GM12878 (cell line): ENCODE measurements at regions not wholly inside any gene's neighbourhood (a gene's known extent, or its start where the extent isn't known, plus 50 kb on each side); places are given as distances from the start of the nearest gene placed in this dataset.

Experiments
- ATAC-seq: fragments of 200-7000 bp; cut with Tn5 transposase; 3 replicates; pipeline ENCODE4 v1.9.1; 2020; ENCODE audit warnings: mild to moderate bottlenecking, moderate library complexity
- BruUV-seq: library from RNA; stranded (reverse); fragments of 400-500 nt; replicated peaks from 2 replicates; lab custom pipeline; 2021; lab: Mats Ljungman, UMichigan
- CTCF ChIA-PET: fragments of 300-600 bp; sonication (Branson Sonifier 250); formaldehyde crosslinking; extraction: SDS; loops from one replicate; lab custom pipeline; 2021; ENCODE audit warnings: inconsistent platforms; lab: Yijun Ruan, JAX
- POLR2A ChIA-PET: fragments of 350-600 bp; formaldehyde crosslinking; extraction: SDS; loops from one replicate; lab custom pipeline; 2021; ENCODE audit warnings: inconsistent platforms; lab: Charles Lee
- RAD21 ChIA-PET: fragments of 300-600 bp; sonication (Branson Sonifier 250); formaldehyde crosslinking; loops from one replicate; lab custom pipeline; 2023; ENCODE audit warnings: antibody characterized with exemption; ENCODE audit not compliant: unreplicated experiment; lab: Charles Lee
- SMC1A ChIA-PET: fragments of 300-600 bp; sonication (Branson Sonifier 250); formaldehyde crosslinking; loops from one replicate; lab custom pipeline; 2023; ENCODE audit not compliant: unreplicated experiment, uncharacterized antibody; lab: Charles Lee
- DNase-seq: peaks from one replicate; pipeline ENCODE4 v3.0.0-alpha.2; 2011; ENCODE audit warnings: low read depth, low spot score
- FAIRE-seq: peaks from 3 replicates; lab custom pipeline; 2011; peaks lifted over from hg19 to GRCh38; lab: Jason Lieb, UNC
- H2AFZ ChIP-seq: 2 replicates; pipeline ENCODE4 v1.6.0; 2011; ENCODE audit warnings: low read depth, low read length, control low read depth; ENCODE audit not compliant: control insufficient read depth
- H3K27ac ChIP-seq: 2 replicates; pipeline ENCODE4 v1.5.1; 2011; ENCODE audit warnings: control low read depth; ENCODE audit not compliant: control insufficient read depth, insufficient read depth
- H3K27me3 ChIP-seq, 2 experiments: replicated peaks in 1 of 2; 2 replicates each; pipeline versions ENCODE4 v1.6.0 to v1.6.1; 2011; ENCODE audit warnings: low read length in 1 of 2; ENCODE audit not compliant: control insufficient read depth in 2 of 2, insufficient read depth in 2 of 2
- H3K36me3 ChIP-seq, 2 experiments: 2 replicates each; pipeline ENCODE4 v1.5.1; 2011; ENCODE audit warnings: low read length in 1 of 2; ENCODE audit not compliant: control insufficient read depth in 2 of 2, insufficient read depth in 2 of 2
- H3K4me1 ChIP-seq: 2 replicates; pipeline ENCODE4 v1.6.1; 2011; ENCODE audit warnings: mild to moderate bottlenecking, low read length, moderate library complexity, mixed read lengths; ENCODE audit not compliant: control insufficient read depth, insufficient read depth
- H3K4me2 ChIP-seq: 2 replicates; pipeline ENCODE4 v1.6.0; 2011; ENCODE audit warnings: control low read depth; ENCODE audit not compliant: control insufficient read depth, insufficient read depth
- H3K4me3 ChIP-seq: fragments of 200-600 bp; sonication (generic); 2 replicates; pipeline ENCODE4 v1.5.1; 2016
- H3K79me2 ChIP-seq: 2 replicates; pipeline ENCODE4 v1.6.0; 2011; ENCODE audit warnings: low read length; ENCODE audit not compliant: control insufficient read depth, insufficient read depth
- H3K9ac ChIP-seq: 2 replicates; pipeline ENCODE4 v1.8.0; 2011; ENCODE audit warnings: low read length, control low read depth, mixed read lengths; ENCODE audit not compliant: control insufficient read depth, insufficient read depth
- H3K9me3 ChIP-seq: replicated peaks from 3 replicates; pipeline ENCODE4 v1.5.1; 2011; ENCODE audit warnings: mild to moderate bottlenecking, low read length; ENCODE audit not compliant: control insufficient read depth, insufficient read depth
- H4K20me1 ChIP-seq: 2 replicates; pipeline ENCODE4 v1.6.0; 2011; ENCODE audit not compliant: control insufficient read depth, insufficient read depth
- ATF7 ChIP-seq: fragments of 450-650 bp; IDR thresholded peaks from 2 replicates; pipeline ENCODE4 v1.6.1; 2016; ENCODE audit warnings: low read depth, mild to moderate bottlenecking
- BMI1 ChIP-seq: fragments of 450-650 bp; IDR thresholded peaks from 2 replicates; pipeline ENCODE4 v1.6.1; 2016; ENCODE audit warnings: mild to moderate bottlenecking, moderate library complexity, borderline replicate concordance
- CBX5 ChIP-seq: sonication (generic); IDR thresholded peaks from 2 replicates; pipeline ENCODE4 v1.6.1; 2016; ENCODE audit warnings: low read depth, moderate library complexity, mild to moderate bottlenecking, inconsistent platforms
- GATAD2B ChIP-seq: fragments of 450-650 bp; conservative IDR thresholded peaks from 2 replicates; pipeline ENCODE4 v1.6.1; 2017; ENCODE audit warnings: low read depth, mild to moderate bottlenecking, moderate library complexity
- IKZF1 ChIP-seq: fragments of 450-650 bp; conservative IDR thresholded peaks from 2 replicates; pipeline ENCODE4 v1.6.1; 2017; ENCODE audit warnings: antibody characterized with exemption, mild to moderate bottlenecking
- MXI1 ChIP-seq: fragments of 150-350 bp; IDR thresholded peaks from 2 replicates; pipeline ENCODE4 v1.6.1; 2011; ENCODE audit warnings: low read depth, mild to moderate bottlenecking, inconsistent platforms, low read length, improper control_type of control experiment
- NFXL1 ChIP-seq: fragments of 450-650 bp; IDR thresholded peaks from 2 replicates; pipeline ENCODE4 v1.6.1; 2017; ENCODE audit warnings: antibody characterized with exemption, mild to moderate bottlenecking, borderline replicate concordance
- PAX5 ChIP-seq: IDR thresholded peaks from 2 replicates; pipeline ENCODE4 v1.6.1; 2011; ENCODE audit warnings: low read depth, low read length, borderline replicate concordance
- RAD21 ChIP-seq: IDR thresholded peaks from 2 replicates; pipeline ENCODE4 v1.6.1; 2011; ENCODE audit warnings: mild to moderate bottlenecking, low read depth, low read length, moderate library complexity; ENCODE audit not compliant: insufficient read depth
- RELB ChIP-seq: fragments of 450-650 bp; IDR thresholded peaks from 2 replicates; pipeline ENCODE4 v1.6.1; 2017; ENCODE audit warnings: low read depth, mild to moderate bottlenecking, moderate library complexity
- SMAD1 ChIP-seq: fragments of 450-650 bp; IDR thresholded peaks from 2 replicates; pipeline ENCODE4 v1.6.1; 2018; ENCODE audit warnings: mild to moderate bottlenecking, low read depth; ENCODE audit not compliant: partially characterized antibody
- SREBF2 ChIP-seq: IDR thresholded peaks from 2 replicates; pipeline ENCODE4 v1.6.1; 2012; ENCODE audit warnings: mild to moderate bottlenecking, low read length
- STAT3 ChIP-seq: IDR thresholded peaks from 2 replicates; pipeline ENCODE4 v1.6.1; 2011; ENCODE audit warnings: low read depth, low read length, improper control_type of control experiment
- SUPT20H ChIP-seq: IDR thresholded peaks from 2 replicates; pipeline ENCODE4 v1.6.1; 2011; ENCODE audit warnings: low read depth, mild to moderate bottlenecking, low read length, moderate library complexity, borderline replicate concordance; ENCODE audit not compliant: control insufficient read depth
- TCF12 ChIP-seq: IDR thresholded peaks from 2 replicates; pipeline ENCODE4 v1.6.1; 2011; ENCODE audit warnings: low read depth, mild to moderate bottlenecking, low read length
- YBX1 ChIP-seq: fragments of 450-650 bp; IDR thresholded peaks from 2 replicates; pipeline ENCODE4 v1.6.1; 2016; ENCODE audit warnings: antibody characterized with exemption
- ZBTB4 ChIP-seq: fragments of 450-650 bp; formaldehyde crosslinking; IDR thresholded peaks from 2 replicates; pipeline ENCODE4 v1.4.0; 2022; ENCODE audit warnings: mild to moderate bottlenecking, moderate library complexity
- WGBS: methylation state at CpG from one replicate; pipeline ENCODE4 v1.1.6; 2016; ENCODE audit warnings: low lambda C conversion rate; ENCODE audit not compliant: insufficient replicate concordance, insufficient coverage; ENCODE audit errors: missing lambda C conversion rate; 5-methylcytosine and 5-hydroxymethylcytosine counted together
- in situ Hi-C: fragments of 300-500 bp; cut with MboI; formaldehyde crosslinking; loops from 9 replicates; pipeline ENCODE4 v1.14.3; 2018; ENCODE audit warnings: mixed read lengths
- intact Hi-C: fragments of 100-400 bp; cut with micrococcal nuclease; formaldehyde crosslinking; loops from one replicate; pipeline ENCODE4 v1.14.2; 2022; ENCODE audit not compliant: unreplicated experiment

GRCh38 chr6:84920021-84920420, 155.6 kb upstream of the TBX18 start:
- no peaks in the 10 kb centered on the region for H3K79me2 ChIP-seq
- H4K20me1 ChIP-seq = no peaks in the 10 kb centered on the region
- TF ChIP-seq SMAD1 (no peak), SREBF2 (no peak), MXI1 (no peak), PAX5 (no peak), YBX1 (no peak), STAT3 (no peak), SUPT20H (no peak), TCF12 (no peak), RELB (no peak), CBX5 (no peak), IKZF1 (no peak), BMI1 (no peak), RAD21 (no peak), ATF7 (no peak), NFXL1 (no peak), ZBTB4 (CRISPR knock-in tag) (no peak), GATAD2B (no peak)
- no peak overlapping the region for H3K27ac ChIP-seq
- ChIA-PET CTCF (no interaction called here), POLR2A (no interaction called here), SMC1A (interaction anchor here (0.9 to 2.1 kb wide), 3 partner anchors 10 to 17 kb away, joined by 3 to 4 read pairs (median 3); no protein-coding TSS in a partner anchor), RAD21 (no interaction called here)
- 53% methylated on average over 1 of the region's 1 CpG for WGBS
- H3K4me1 ChIP-seq = no peaks in the 10 kb centered on the region
- no peaks in the 10 kb centered on the region for H3K9me3 ChIP-seq
- H3K36me3 ChIP-seq = no peaks in the 10 kb centered on the region
- ATAC-seq = no peak
- intact Hi-C loops = no loop called here
- in situ Hi-C loops = no loop called here
- H3K4me3 ChIP-seq = no peak overlapping the region
- DNase-seq = no peak
- no peak overlapping the region for H3K9ac ChIP-seq
- H3K4me2 ChIP-seq = no peak overlapping the region
- H3K27me3 ChIP-seq = no peaks in the 10 kb centered on the region
- no peak for FAIRE-seq
- BruUV-seq = no TSS peak
- no peak overlapping the region for H2AFZ ChIP-seq
